ENCODE measurements at regions not wholly inside any gene's neighbourhood (a gene's known extent, or its start where the extent isn't known, plus 50 kb on each side); places are given as distances from the start of the nearest gene placed in this dataset.

GRCh38 chr10:9189448-9189847 lies 1135.0 kb downstream of the GATA3 start:
- CTCF ChIA-PET: no interaction called here
- POLR2A ChIA-PET (ENCODE audit: low non-redundant PET): no interaction called here

GRCh38 chr10:9193120-9193519 lies 1138.6 kb downstream of the GATA3 start:
- ChIA-PET POLR2A (ENCODE audit: low non-redundant PET) (no interaction called here), CTCF (no interaction called here)
- TF ChIP-seq CTCF (conservative IDR thresholded peaks at IDR 0.05; ENCODE audit: low read depth): no peak
- H3K27ac ChIP-seq: no peak overlapping the region
- no peak for DNase-seq (ENCODE audit: low spot score)

More at GRCh38 chr10:9189448-9189847, 1135.0 kb downstream of the GATA3 start:
- H3K27ac ChIP-seq: no peak overlapping the region
- no peak for DNase-seq (ENCODE audit: low spot score)
- no peak for TF ChIP-seq CTCF (conservative IDR thresholded peaks at IDR 0.05; ENCODE audit: low read depth)

GRCh38 chr10:9195385-9195784 lies 1140.9 kb downstream of the GATA3 start:
- H3K27ac ChIP-seq: no peak overlapping the region
- TF ChIP-seq CTCF (conservative IDR thresholded peaks at IDR 0.05; ENCODE audit: low read depth): no peak
- ChIA-PET CTCF (no interaction called here), POLR2A (ENCODE audit: low non-redundant PET) (no interaction called here)
- DNase-seq (ENCODE audit: low spot score): no peak

- no peak for TF ChIP-seq CTCF (conservative IDR thresholded peaks at IDR 0.05; ENCODE audit: low read depth)
- CTCF ChIA-PET: no interaction called here
- no peak overlapping the region for H3K27ac ChIP-seq
- no peak for DNase-seq (ENCODE audit: low spot score)
- POLR2A ChIA-PET (ENCODE audit: low non-redundant PET): no interaction called here
Observed at GRCh38 chr10:9198611-9199010, 1144.1 kb downstream of the GATA3 start.

GRCh38 chr10:9205558-9205957 lies 1151.1 kb downstream of the GATA3 start:
- POLR2A ChIA-PET (ENCODE audit: low non-redundant PET): no interaction called here

GRCh38 chr10:9209105-9209798 lies 1154.8 kb downstream of the GATA3 start:
- ChIA-PET POLR2A (ENCODE audit: low non-redundant PET) (no interaction called here), CTCF (interaction anchor here (0.6 to 1.3 kb wide), 8 partner anchors 10 to 1530 kb away, joined by 3 to 9 read pairs (median 3); no protein-coding TSS in a partner anchor)
- no peak overlapping the region for H3K27ac ChIP-seq
- peak; percentile 31 for DNase-seq (ENCODE audit: low spot score)
- TF ChIP-seq CTCF (conservative IDR thresholded peaks at IDR 0.05; ENCODE audit: low read depth): peak; percentile 82

More at GRCh38 chr10:9205558-9205957, 1151.1 kb downstream of the GATA3 start:
- CTCF ChIA-PET: no interaction called here
- no peak overlapping the region for H3K27ac ChIP-seq
- no peak for TF ChIP-seq CTCF (conservative IDR thresholded peaks at IDR 0.05; ENCODE audit: low read depth)
- no peak for DNase-seq (ENCODE audit: low spot score)

Measured in RWPE1 (cell line).